RWPE2 (cell line): ENCODE measurements at regions not wholly inside any gene's neighbourhood (a gene's known extent, or its start where the extent isn't known, plus 50 kb on each side); places are given as distances from the start of the nearest gene placed in this dataset.

ENCODE experiments used
- ATAC-seq: fragments of 200-7000 bp; cut with Tn5 transposase; 3 replicates; pipeline ENCODE4 v1.9.1; 2021; ENCODE audit warnings: low read depth
- DNase-seq: peaks from one replicate; pipeline ENCODE4 v3.0.0-alpha.2; 2020; ENCODE audit warnings: low spot score
- H3K27ac ChIP-seq: fragments of 450-650 bp; 2 replicates; pipeline ENCODE4 v1.5.1; 2017; ENCODE audit warnings: mild to moderate bottlenecking; ENCODE audit not compliant: poor library complexity, severe bottlenecking
- H3K27me3 ChIP-seq: fragments of 250-450 bp; sonication (Bioruptor Pico); 2 replicates; pipeline ENCODE4 v1.5.1; 2021; ENCODE audit warnings: mild to moderate bottlenecking, moderate library complexity; ENCODE audit not compliant: insufficient read depth, poor library complexity, severe bottlenecking
- H3K36me3 ChIP-seq: fragments of 250-450 bp; sonication (Bioruptor Pico); 2 replicates; pipeline ENCODE4 v1.5.1; 2020; ENCODE audit warnings: low read depth, mild to moderate bottlenecking, moderate library complexity
- H3K4me1 ChIP-seq: fragments of 250-450 bp; sonication (Bioruptor Pico); 2 replicates; pipeline ENCODE4 v1.5.1; 2021; ENCODE audit warnings: mild to moderate bottlenecking, moderate library complexity; ENCODE audit not compliant: insufficient read depth, poor library complexity, severe bottlenecking
- H3K4me3 ChIP-seq: fragments of 250-450 bp; sonication (Bioruptor Pico); 2 replicates; pipeline ENCODE4 v1.5.1; 2021; ENCODE audit warnings: mild to moderate bottlenecking, moderate library complexity; ENCODE audit not compliant: severe bottlenecking
- H3K9me3 ChIP-seq: fragments of 250-450 bp; sonication (Bioruptor Pico); 2 replicates; pipeline ENCODE4 v1.5.1; 2021; ENCODE audit warnings: mild to moderate bottlenecking, moderate library complexity; ENCODE audit not compliant: severe bottlenecking
- CTCF ChIP-seq: fragments of 450-650 bp; IDR thresholded peaks from one replicate; pipeline ENCODE4 v1.5.1; 2017; ENCODE audit warnings: mild to moderate bottlenecking, moderate library complexity; ENCODE audit not compliant: poor library complexity, severe bottlenecking

GRCh38 chr11:112523477-112523876 lies 262.8 kb upstream of the PLET1 start:
- Histone ChIP-seq H3K36me3 (no peaks in the 10 kb centered on the region), H3K4me1 (no peaks in the 10 kb centered on the region), H3K9me3 (no peaks in the 10 kb centered on the region), H3K27me3 (no peaks in the 10 kb centered on the region), H3K4me3 (no peak overlapping the region), H3K27ac (no peak overlapping the region)
- no peak for DNase-seq
- no peak for TF ChIP-seq CTCF
- no peak for ATAC-seq

- no peaks in the 10 kb centered on the region for H3K27me3 ChIP-seq
- H3K4me1 ChIP-seq, result no peaks in the 10 kb centered on the region
- no peaks in the 10 kb centered on the region for H3K9me3 ChIP-seq
- no peak overlapping the region for H3K4me3 ChIP-seq
- no peak for TF ChIP-seq CTCF
- no peaks in the 10 kb centered on the region for H3K36me3 ChIP-seq
- no peak overlapping the region for H3K27ac ChIP-seq
- ATAC-seq (no peak), DNase-seq (no peak)
These were observed 263.3 kb upstream of the PLET1 start for GRCh38 chr11:112523951-112524350.

GRCh38 chr11:112524798-112525197 lies 264.1 kb upstream of the PLET1 start:
- DNase-seq (no peak), ATAC-seq (no peak)
- Histone ChIP-seq H3K4me1 (no peaks in the 10 kb centered on the region), H3K36me3 (no peaks in the 10 kb centered on the region), H3K27ac (no peak overlapping the region), H3K27me3 (no peaks in the 10 kb centered on the region), H3K9me3 (no peaks in the 10 kb centered on the region), H3K4me3 (no peak overlapping the region)
- TF ChIP-seq CTCF, result no peak

GRCh38 chr11:112525270-112525669 lies 264.6 kb upstream of the PLET1 start:
- DNase-seq, result no peak
- Histone ChIP-seq H3K4me1 (no peaks in the 10 kb centered on the region), H3K9me3 (no peaks in the 10 kb centered on the region), H3K27me3 (no peaks in the 10 kb centered on the region), H3K27ac (no peak overlapping the region), H3K36me3 (no peaks in the 10 kb centered on the region), H3K4me3 (no peak overlapping the region)
- ATAC-seq, result no peak
- no peak for TF ChIP-seq CTCF

GRCh38 chr11:112525844-112526590 lies 265.4 kb upstream of the PLET1 start:
- ATAC-seq, result no peak
- no peaks in the 10 kb centered on the region for H3K27me3 ChIP-seq

More at GRCh38 chr11:112525844-112526590, 265.4 kb upstream of the PLET1 start:
- TF ChIP-seq CTCF, result no peak
- Histone ChIP-seq H3K27ac (no peak overlapping the region), H3K4me1 (no peaks in the 10 kb centered on the region), H3K9me3 (no peaks in the 10 kb centered on the region), H3K4me3 (no peak overlapping the region), H3K36me3 (no peaks in the 10 kb centered on the region)
- DNase-seq, result no peak
